Endodermal cell (in vitro differentiated cells): ENCODE measurements at regions not wholly inside any gene's neighbourhood (a gene's known extent, or its start where the extent isn't known, plus 50 kb on each side); places are given as distances from the start of the nearest gene placed in this dataset.

ENCODE experiments used
- DNase-seq: peaks from one replicate; pipeline ENCODE4 v3.0.0-alpha.2; 2017
- H3K27ac ChIP-seq: 2 replicates; pipeline ENCODE4 v1.5.1; 2013; ENCODE audit warnings: mild to moderate bottlenecking, low read depth, low read length, moderate library complexity
- H3K27me3 ChIP-seq: 2 replicates; pipeline ENCODE4 v1.6.1; 2013; ENCODE audit warnings: mild to moderate bottlenecking, low read length, moderate library complexity; ENCODE audit not compliant: insufficient read depth, control insufficient read depth, poor library complexity, severe bottlenecking
- H3K36me3 ChIP-seq: 2 replicates; pipeline ENCODE4 v1.7.0; 2013; ENCODE audit warnings: mild to moderate bottlenecking, low read length, moderate library complexity; ENCODE audit not compliant: control insufficient read depth, insufficient read depth
- H3K4me1 ChIP-seq: one replicate; pipeline ENCODE4 v1.7.0; 2013; ENCODE audit warnings: low read length; ENCODE audit not compliant: control insufficient read depth, insufficient read depth
- H3K4me3 ChIP-seq: 2 replicates; pipeline ENCODE4 v1.5.1; 2013; ENCODE audit warnings: mild to moderate bottlenecking, low read length, moderate library complexity
- H3K9ac ChIP-seq: 2 replicates; pipeline ENCODE4 v1.6.1; 2013; ENCODE audit warnings: mild to moderate bottlenecking, low read length, moderate library complexity; ENCODE audit not compliant: poor library complexity, severe bottlenecking; ENCODE audit errors: extremely low read depth
- H3K9me3 ChIP-seq: 2 replicates; pipeline ENCODE4 v1.6.1; 2013; ENCODE audit warnings: mild to moderate bottlenecking, low read length, moderate library complexity; ENCODE audit not compliant: control insufficient read depth
- H3K27ac Mint-ChIP-seq: 2 replicates; pipeline ENCODE4 v1.8.0; 2020; ENCODE audit warnings: mixed read lengths
- H3K27me3 Mint-ChIP-seq: 2 replicates; pipeline ENCODE4 v1.8.0; 2021; ENCODE audit warnings: mild to moderate bottlenecking, mixed read lengths; ENCODE audit not compliant: insufficient read depth
- H3K36me3 Mint-ChIP-seq: 2 replicates; pipeline ENCODE4 v1.8.0; 2020; ENCODE audit warnings: low read depth, mixed read lengths
- H3K4me1 Mint-ChIP-seq: 2 replicates; pipeline ENCODE4 v1.8.0; 2020; ENCODE audit warnings: mixed read lengths
- H3K4me3 Mint-ChIP-seq: 2 replicates; pipeline ENCODE4 v1.8.0; 2020; ENCODE audit warnings: mild to moderate bottlenecking, moderate library complexity, mixed read lengths
- H3K9me3 Mint-ChIP-seq: 2 replicates; pipeline ENCODE4 v1.8.0; 2020; ENCODE audit warnings: mild to moderate bottlenecking, mixed read lengths
- CTCF ChIP-seq: fragments of 200-600 bp; sonication (generic); conservative IDR thresholded peaks from 2 replicates; pipeline ENCODE4 v1.5.0; 2021; ENCODE audit warnings: antibody characterized with exemption, mild to moderate bottlenecking
- WGBS, 2 experiments: methylation state at CpG; one replicate each; pipeline versions ENCODE4 v1.1.5 to v1.1.7; 2013; ENCODE audit warnings: missing lambda C conversion rate in 2 of 2, mixed read lengths in 1 of 2; ENCODE audit not compliant: insufficient coverage in 1 of 2, insufficient read length in 1 of 2; 5-methylcytosine and 5-hydroxymethylcytosine counted together

GRCh38 chr7:19533266-19533665 is 175.6 kb downstream of the POLR1F start:
- Mint-ChIP-seq H3K4me1 (no peaks in the 10 kb centered on the region), H3K27me3 (no peaks in the 10 kb centered on the region), H3K27ac (no peak overlapping the region), H3K9me3 (no peaks in the 10 kb centered on the region), H3K36me3 (no peaks in the 10 kb centered on the region), H3K4me3 (no peak overlapping the region)
- no peak for TF ChIP-seq CTCF
- H3K27ac ChIP-seq, result no peak overlapping the region
- H3K27me3 ChIP-seq, result no peaks in the 10 kb centered on the region
- no peak overlapping the region for H3K9ac ChIP-seq
- no peaks in the 10 kb centered on the region for H3K4me1 ChIP-seq
- DNase-seq, result no peak
- H3K36me3 ChIP-seq, result no peaks in the 10 kb centered on the region
- no peaks in the 10 kb centered on the region for H3K9me3 ChIP-seq
- 94 to 100% methylated on average over 1 of the region's 1 CpG for WGBS, 2 experiments
- no peak overlapping the region for H3K4me3 ChIP-seq

- no peaks in the 10 kb centered on the region for H3K27me3 Mint-ChIP-seq
- no peak overlapping the region for H3K27ac Mint-ChIP-seq
- H3K4me1 Mint-ChIP-seq, result peaks cover 3% of the 10 kb centered on the region
- TF ChIP-seq CTCF, result no peak
- H3K27ac ChIP-seq, result no peak overlapping the region
- no peak overlapping the region for H3K4me3 ChIP-seq
- no peak overlapping the region for H3K4me3 Mint-ChIP-seq
- no peak overlapping the region for H3K9ac ChIP-seq
- H3K9me3 ChIP-seq, result no peaks in the 10 kb centered on the region
- no peaks in the 10 kb centered on the region for H3K36me3 ChIP-seq
- no peak for DNase-seq
- H3K36me3 Mint-ChIP-seq, result no peaks in the 10 kb centered on the region
- H3K27me3 ChIP-seq, result no peaks in the 10 kb centered on the region
- H3K4me1 ChIP-seq, result no peaks in the 10 kb centered on the region
- H3K9me3 Mint-ChIP-seq, result no peaks in the 10 kb centered on the region
- WGBS, 2 experiments, result 90 to 94% methylated on average over 2 to 3 of the region's 3 CpGs
Measured at GRCh38 chr7:19530852-19531251, 178.0 kb downstream of the POLR1F start.

GRCh38 chr7:19530261-19530660 is 178.6 kb downstream of the POLR1F start:
- Mint-ChIP-seq H3K4me3 (no peak overlapping the region), H3K4me1 (peaks cover 3% of the 10 kb centered on the region), H3K36me3 (no peaks in the 10 kb centered on the region), H3K27me3 (no peaks in the 10 kb centered on the region), H3K27ac (no peak overlapping the region), H3K9me3 (no peaks in the 10 kb centered on the region)
- H3K9me3 ChIP-seq, result no peaks in the 10 kb centered on the region
- DNase-seq, result no peak
- H3K27me3 ChIP-seq, result no peaks in the 10 kb centered on the region
- no peak overlapping the region for H3K4me3 ChIP-seq
- TF ChIP-seq CTCF, result no peak
- H3K9ac ChIP-seq, result no peak overlapping the region
- H3K36me3 ChIP-seq, result no peaks in the 10 kb centered on the region
- H3K27ac ChIP-seq, result no peak overlapping the region
- no peaks in the 10 kb centered on the region for H3K4me1 ChIP-seq
